Natural killer cell treated with Interleukin-12 subunit alpha and Interleukin-12 subunit beta and Interleukin-15 and Interleukin-18, amount 100 ng/mL, for 72 hours (primary cell): ENCODE measurements at regions not wholly inside any gene's neighbourhood (a gene's known extent, or its start where the extent isn't known, plus 50 kb on each side); places are given as distances from the start of the nearest gene placed in this dataset.
"Not testable (repeated sequence)": the region's sequence is repeated elsewhere in the genome, so short reads cannot be mapped to it uniquely, and the experiment has no call there.

ENCODE experiments used
- ATAC-seq, 2 donors: fragments of 150-1000 bp; cut with Tn5 transposase in 1 of 2; sonication (Bioruptor Pico), chemical (Tn5 transposase) in 1 of 2; 2 replicates each; pipeline ENCODE4 v1.10.0; 2021
- DNase-seq: peaks from one replicate; pipeline ENCODE4 v3.0.0; 2022; ENCODE audit warnings: low spot score
- H3K27ac Mint-ChIP-seq, 2 donors: 1 replicate in 1 of 2; 2 replicates in 1 of 2; pipeline ENCODE4 v1.8.0; 2022; ENCODE audit warnings: mixed read lengths in 2 of 2, mild to moderate bottlenecking in 1 of 2, moderate library complexity in 1 of 2
- H3K27me3 Mint-ChIP-seq, 2 donors: 1 replicate in 1 of 2; 2 replicates in 1 of 2; pipeline ENCODE4 v1.8.0; 2022; ENCODE audit warnings: mixed read lengths in 2 of 2
- H3K36me3 Mint-ChIP-seq: one replicate; pipeline ENCODE4 v1.8.0; 2022; ENCODE audit warnings: mixed read lengths
- H3K4me1 Mint-ChIP-seq, 2 donors: 1 replicate in 1 of 2; 2 replicates in 1 of 2; pipeline ENCODE4 v1.8.0; 2022; ENCODE audit warnings: low read depth in 2 of 2, mixed read lengths in 2 of 2, mild to moderate bottlenecking in 1 of 2
- H3K4me3 Mint-ChIP-seq: one replicate; pipeline ENCODE4 v1.8.0; 2022; ENCODE audit warnings: mixed read lengths
- H3K9me3 Mint-ChIP-seq: 2 replicates; pipeline ENCODE4 v1.8.0; 2022; ENCODE audit warnings: mixed read lengths

- not testable (repeated sequence) for H3K36me3 Mint-ChIP-seq, H3K9me3 Mint-ChIP-seq, H3K27me3 Mint-ChIP-seq, DNase-seq, ATAC-seq, H3K4me3 Mint-ChIP-seq, H3K4me1 Mint-ChIP-seq, H3K27ac Mint-ChIP-seq
Measured at GRCh38 chr4:177259466-177259865, 50.2 kb upstream of the NEIL3 start.
